Epidermal melanocyte (primary cell): ENCODE measurements at regions not wholly inside any gene's neighbourhood (a gene's known extent, or its start where the extent isn't known, plus 50 kb on each side); places are given as distances from the start of the nearest gene placed in this dataset.

ENCODE experiments used
- DNase-seq: peaks from one replicate; pipeline ENCODE4 v3.0.0; 2011; ENCODE audit warnings: low spot score; ENCODE audit not compliant: insufficient read length

GRCh38 chr15:93451265-93451664, 362.3 kb upstream of the RGMA start:
- DNase-seq: no peak

- no peak for DNase-seq
These were observed 360.8 kb upstream of the RGMA start for GRCh38 chr15:93449798-93450197.

- no peak for DNase-seq
These were observed 349.3 kb upstream of the RGMA start for GRCh38 chr15:93438310-93438709.

GRCh38 chr15:93432474-93432873, 343.5 kb upstream of the RGMA start:
- no peak for DNase-seq

- no peak for DNase-seq
These were observed 339.9 kb upstream of the RGMA start for GRCh38 chr15:93428807-93429351.

- no peak for DNase-seq
These were observed 339.1 kb upstream of the RGMA start for GRCh38 chr15:93428150-93428549.

GRCh38 chr15:93424131-93424530, 335.1 kb upstream of the RGMA start:
- no peak for DNase-seq

GRCh38 chr15:93422476-93422875, 333.5 kb upstream of the RGMA start:
- no peak for DNase-seq

- DNase-seq: no peak
These were observed 331.5 kb upstream of the RGMA start for GRCh38 chr15:93420477-93420876.

- DNase-seq: no peak
These were observed 331.0 kb upstream of the RGMA start for GRCh38 chr15:93420050-93420452.

- no peak for DNase-seq
These were observed 329.6 kb upstream of the RGMA start for GRCh38 chr15:93418566-93418965.

GRCh38 chr15:93417631-93418030, 328.6 kb upstream of the RGMA start:
- DNase-seq: no peak

GRCh38 chr15:93417156-93417555, 328.1 kb upstream of the RGMA start:
- no peak for DNase-seq

GRCh38 chr15:93415576-93415975, 326.6 kb upstream of the RGMA start:
- DNase-seq: no peak

- no peak for DNase-seq
These were observed 325.7 kb upstream of the RGMA start for GRCh38 chr15:93414576-93415231.

- no peak for DNase-seq
These were observed 324.7 kb upstream of the RGMA start for GRCh38 chr15:93413745-93414144.

GRCh38 chr15:93399121-93399520, 310.1 kb upstream of the RGMA start:
- no peak for DNase-seq

GRCh38 chr15:93389211-93389610, 300.2 kb upstream of the RGMA start:
- no peak for DNase-seq

- no peak for DNase-seq
These were observed 295.9 kb upstream of the RGMA start for GRCh38 chr15:93384886-93385285.

- no peak for DNase-seq
These were observed 293.3 kb upstream of the RGMA start for GRCh38 chr15:93382200-93382820.

- DNase-seq: no peak
These were observed 289.5 kb upstream of the RGMA start for GRCh38 chr15:93378558-93378957.

- DNase-seq: no peak
These were observed 283.8 kb upstream of the RGMA start for GRCh38 chr15:93372865-93373223.

- no peak for DNase-seq
These were observed 283.3 kb upstream of the RGMA start for GRCh38 chr15:93372208-93372864.
